ENCODE measurements at regions not wholly inside any gene's neighbourhood (a gene's known extent, or its start where the extent isn't known, plus 50 kb on each side); places are given as distances from the start of the nearest gene placed in this dataset.
"Not testable (repeated sequence)": the region's sequence is repeated elsewhere in the genome, so short reads cannot be mapped to it uniquely, and the experiment has no call there.

DNA sequence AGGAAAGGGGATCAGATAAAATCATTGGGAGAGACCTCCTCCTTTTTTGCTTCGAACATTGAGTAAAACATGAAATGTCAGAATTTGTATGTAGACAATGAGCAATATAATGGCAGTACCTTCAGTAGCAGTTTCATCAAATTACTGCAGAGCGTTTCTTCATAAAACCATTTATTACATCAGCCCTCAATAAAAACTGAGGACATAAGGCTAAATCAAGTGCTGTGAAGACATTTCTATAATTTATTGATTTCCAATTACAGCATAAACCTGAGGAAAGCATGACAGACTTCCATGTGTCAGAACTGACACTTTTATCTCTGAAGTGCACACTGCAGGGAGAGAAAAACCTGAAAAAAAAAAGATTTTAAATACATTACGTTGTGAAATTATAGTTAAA lies 172.6 kb upstream of the ZNF804B start:
- no peaks in the 10 kb centered on the region for H3K27me3 Mint-ChIP-seq (ENCODE audit: unreplicated experiment)
- H3K9me3 Mint-ChIP-seq (ENCODE audit: unreplicated experiment): no peaks in the 10 kb centered on the region
- H3K4me1 Mint-ChIP-seq (ENCODE audit: low read depth, unreplicated experiment): no peaks in the 10 kb centered on the region
- H3K27ac Mint-ChIP-seq (ENCODE audit: unreplicated experiment): no peak overlapping the region
- TF ChIP-seq, protein P1, sequence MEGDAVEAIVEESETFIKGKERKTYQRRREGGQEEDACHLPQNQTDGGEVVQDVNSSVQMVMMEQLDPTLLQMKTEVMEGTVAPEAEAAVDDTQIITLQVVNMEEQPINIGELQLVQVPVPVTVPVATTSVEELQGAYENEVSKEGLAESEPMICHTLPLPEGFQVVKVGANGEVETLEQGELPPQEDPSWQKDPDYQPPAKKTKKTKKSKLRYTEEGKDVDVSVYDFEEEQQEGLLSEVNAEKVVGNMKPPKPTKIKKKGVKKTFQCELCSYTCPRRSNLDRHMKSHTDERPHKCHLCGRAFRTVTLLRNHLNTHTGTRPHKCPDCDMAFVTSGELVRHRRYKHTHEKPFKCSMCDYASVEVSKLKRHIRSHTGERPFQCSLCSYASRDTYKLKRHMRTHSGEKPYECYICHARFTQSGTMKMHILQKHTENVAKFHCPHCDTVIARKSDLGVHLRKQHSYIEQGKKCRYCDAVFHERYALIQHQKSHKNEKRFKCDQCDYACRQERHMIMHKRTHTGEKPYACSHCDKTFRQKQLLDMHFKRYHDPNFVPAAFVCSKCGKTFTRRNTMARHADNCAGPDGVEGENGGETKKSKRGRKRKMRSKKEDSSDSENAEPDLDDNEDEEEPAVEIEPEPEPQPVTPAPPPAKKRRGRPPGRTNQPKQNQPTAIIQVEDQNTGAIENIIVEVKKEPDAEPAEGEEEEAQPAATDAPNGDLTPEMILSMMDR (IDR thresholded peaks at IDR 0.05; ENCODE audit: partially characterized antibody, unreplicated experiment): no peak
- H3K4me3 Mint-ChIP-seq (ENCODE audit: unreplicated experiment): no peak overlapping the region
- no peak for DNase-seq
- no peaks in the 10 kb centered on the region for H3K36me3 Mint-ChIP-seq (ENCODE audit: unreplicated experiment)

DNA sequence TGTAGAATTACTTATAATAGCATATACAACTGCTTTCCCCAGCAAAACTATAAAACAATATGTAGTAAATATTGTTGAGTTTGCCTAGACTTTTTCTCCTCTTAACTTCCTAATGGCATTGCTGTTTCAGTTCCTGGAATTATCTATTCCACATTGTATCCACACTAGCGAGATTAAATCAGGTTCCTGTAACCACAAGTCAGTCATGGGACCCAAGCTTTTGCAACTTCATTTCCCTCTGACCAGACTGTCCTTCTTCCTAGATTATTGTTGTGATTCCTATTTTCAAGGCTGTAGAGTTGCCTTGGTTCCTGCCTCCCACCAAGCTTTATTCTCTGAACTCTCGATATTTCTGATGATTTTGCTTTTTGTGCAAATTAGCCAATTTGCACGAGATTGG lies 173.3 kb upstream of the ZNF804B start:
- Mint-ChIP-seq H3K27me3 (ENCODE audit: unreplicated experiment) (no peaks in the 10 kb centered on the region), H3K4me1 (ENCODE audit: low read depth, unreplicated experiment) (no peaks in the 10 kb centered on the region), H3K36me3 (ENCODE audit: unreplicated experiment) (no peaks in the 10 kb centered on the region), H3K27ac (ENCODE audit: unreplicated experiment) (no peak overlapping the region), H3K9me3 (ENCODE audit: unreplicated experiment) (no peaks in the 10 kb centered on the region), H3K4me3 (ENCODE audit: unreplicated experiment) (no peak overlapping the region)
- TF ChIP-seq, protein P1 (IDR thresholded peaks at IDR 0.05; ENCODE audit: partially characterized antibody, unreplicated experiment): no peak
- DNase-seq: no peak

DNA sequence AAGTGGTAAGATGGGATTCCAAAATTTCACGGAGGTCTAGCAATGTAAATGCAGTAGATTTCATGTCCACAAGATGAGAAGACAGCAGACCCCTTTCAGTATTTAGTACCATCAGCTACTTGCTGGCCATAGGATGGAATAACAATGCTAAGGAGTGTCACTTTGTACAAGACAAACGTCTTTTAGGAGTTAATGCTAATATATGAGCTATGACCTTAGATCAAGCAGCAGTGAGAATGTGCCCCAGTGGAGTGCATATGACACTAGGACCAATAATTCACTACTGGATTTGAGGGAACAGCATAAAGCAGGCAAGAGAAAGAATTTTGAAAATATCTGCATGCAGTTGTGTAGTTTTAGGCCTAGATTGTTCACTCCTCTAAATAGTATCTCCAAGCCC lies 182.8 kb upstream of the ZNF804B start:
- H3K4me1 Mint-ChIP-seq (ENCODE audit: low read depth, unreplicated experiment): no peaks in the 10 kb centered on the region

DNA sequence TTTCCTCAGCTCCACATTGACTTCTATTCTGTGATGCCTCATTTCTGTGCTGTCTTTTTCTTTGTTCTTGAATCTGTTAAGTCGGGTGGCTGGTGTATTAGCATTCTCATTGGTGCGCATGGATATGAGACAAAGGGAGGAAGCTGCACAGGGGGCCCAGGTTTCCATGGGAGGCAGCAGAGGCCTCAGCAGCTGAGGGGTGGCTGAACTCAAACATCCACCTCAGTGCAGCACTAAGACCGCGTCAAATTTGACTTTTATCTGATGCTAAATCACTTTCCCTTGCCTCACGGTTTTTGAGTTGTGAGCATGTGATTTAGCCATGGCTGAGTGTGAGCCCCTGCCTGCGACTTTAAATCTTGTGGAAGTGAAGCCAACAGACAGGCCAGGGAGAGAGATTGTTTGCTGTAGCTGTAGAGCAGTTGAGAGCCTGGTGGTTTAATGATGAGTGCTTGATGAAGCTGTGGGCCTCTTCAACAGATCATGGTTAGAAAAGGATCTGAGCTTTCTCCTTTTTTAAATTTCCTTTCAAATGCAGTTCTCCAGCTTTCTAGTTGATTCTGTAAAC lies 193.3 kb upstream of the ZNF804B start:
- Mint-ChIP-seq H3K36me3 (ENCODE audit: unreplicated experiment) (no peaks in the 10 kb centered on the region), H3K4me3 (ENCODE audit: unreplicated experiment) (no peak overlapping the region), H3K27me3 (ENCODE audit: unreplicated experiment) (no peaks in the 10 kb centered on the region), H3K27ac (ENCODE audit: unreplicated experiment) (no peak overlapping the region), H3K4me1 (ENCODE audit: low read depth, unreplicated experiment) (no peaks in the 10 kb centered on the region), H3K9me3 (ENCODE audit: unreplicated experiment) (no peaks in the 10 kb centered on the region)
- TF ChIP-seq, protein P1 (IDR thresholded peaks at IDR 0.05; ENCODE audit: partially characterized antibody, unreplicated experiment): no peak
- no peak for DNase-seq

More for the DNA sequence above, 182.8 kb upstream of the ZNF804B start:
- H3K36me3 Mint-ChIP-seq (ENCODE audit: unreplicated experiment): no peaks in the 10 kb centered on the region
- H3K27ac Mint-ChIP-seq (ENCODE audit: unreplicated experiment): no peak overlapping the region
- no peak for DNase-seq
- no peak overlapping the region for H3K4me3 Mint-ChIP-seq (ENCODE audit: unreplicated experiment)
- TF ChIP-seq, protein P1 (IDR thresholded peaks at IDR 0.05; ENCODE audit: partially characterized antibody, unreplicated experiment): no peak
- no peaks in the 10 kb centered on the region for H3K9me3 Mint-ChIP-seq (ENCODE audit: unreplicated experiment)
- H3K27me3 Mint-ChIP-seq (ENCODE audit: unreplicated experiment): no peaks in the 10 kb centered on the region

DNA sequence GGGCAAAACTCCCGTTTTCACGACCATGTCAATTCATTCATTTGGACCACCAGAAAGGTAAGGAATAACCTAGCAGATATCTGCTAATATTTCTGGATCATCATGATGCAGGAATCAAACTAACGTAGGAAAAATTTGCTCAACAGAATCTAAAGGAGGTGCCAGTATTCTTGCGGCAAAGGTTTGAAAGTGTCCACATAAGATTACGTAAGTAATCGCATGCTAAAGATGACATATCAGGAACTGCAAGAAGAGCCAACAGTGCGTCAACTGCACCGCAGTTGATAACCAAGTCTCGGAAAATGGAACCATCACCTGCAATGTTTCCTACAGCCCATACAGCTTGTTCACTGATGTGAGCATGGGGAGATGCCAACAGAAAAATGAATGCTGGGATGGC lies 194.1 kb upstream of the ZNF804B start:
- H3K9me3 Mint-ChIP-seq (ENCODE audit: unreplicated experiment): no peaks in the 10 kb centered on the region
- DNase-seq: no peak
- H3K4me1 Mint-ChIP-seq (ENCODE audit: low read depth, unreplicated experiment): no peaks in the 10 kb centered on the region
- H3K27me3 Mint-ChIP-seq (ENCODE audit: unreplicated experiment): no peaks in the 10 kb centered on the region
- H3K4me3 Mint-ChIP-seq (ENCODE audit: unreplicated experiment): no peak overlapping the region
- TF ChIP-seq, protein P1 (IDR thresholded peaks at IDR 0.05; ENCODE audit: partially characterized antibody, unreplicated experiment): no peak
- no peak overlapping the region for H3K27ac Mint-ChIP-seq (ENCODE audit: unreplicated experiment)
- H3K36me3 Mint-ChIP-seq (ENCODE audit: unreplicated experiment): no peaks in the 10 kb centered on the region

DNA sequence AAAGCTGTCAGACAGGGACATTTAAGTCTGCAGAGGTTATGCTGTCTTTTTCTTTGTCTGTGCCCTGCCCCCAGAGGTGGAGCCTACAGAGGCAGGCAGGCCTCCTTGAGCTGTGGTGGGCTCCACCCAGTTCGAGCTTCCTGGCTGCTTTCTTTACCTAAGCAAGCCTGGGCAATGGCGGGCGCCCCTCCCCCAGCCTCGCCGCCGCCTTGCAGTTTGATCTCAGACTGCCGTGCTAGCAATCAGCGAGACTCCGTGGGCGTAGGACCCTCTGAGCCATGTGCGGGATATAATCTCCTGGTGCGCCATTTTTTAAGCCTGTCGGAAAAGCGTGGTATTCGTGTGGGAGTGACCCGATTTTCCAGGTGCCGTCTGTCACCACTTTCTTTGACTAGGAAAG lies 203.1 kb upstream of the ZNF804B start:
- DNase-seq; H3K27me3 Mint-ChIP-seq (ENCODE audit: unreplicated experiment); H3K4me3 Mint-ChIP-seq (ENCODE audit: unreplicated experiment); H3K27ac Mint-ChIP-seq (ENCODE audit: unreplicated experiment); H3K9me3 Mint-ChIP-seq (ENCODE audit: unreplicated experiment); H3K4me1 Mint-ChIP-seq (ENCODE audit: low read depth, unreplicated experiment); H3K36me3 Mint-ChIP-seq (ENCODE audit: unreplicated experiment): not testable (repeated sequence)

DNA sequence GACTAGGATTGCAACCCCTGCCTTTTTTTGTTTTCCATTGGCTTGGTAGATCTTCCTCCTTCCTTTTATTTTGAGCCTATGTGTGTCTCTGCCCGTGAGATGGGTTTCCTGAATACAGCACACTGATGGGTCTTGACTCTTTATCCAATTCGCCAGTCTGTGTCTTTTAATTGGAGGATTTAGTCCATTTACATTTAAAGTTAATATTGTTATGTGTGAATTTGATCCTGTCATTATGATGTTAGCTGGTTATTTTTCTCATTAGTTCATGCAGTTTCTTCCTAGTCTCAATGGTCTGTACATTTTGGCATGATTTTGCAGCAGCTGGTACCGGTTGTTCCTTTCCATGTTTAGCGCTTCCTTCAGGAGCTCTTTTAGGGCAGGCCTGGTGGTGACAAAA lies 204.7 kb upstream of the ZNF804B start:
- H3K27ac Mint-ChIP-seq (ENCODE audit: unreplicated experiment); H3K36me3 Mint-ChIP-seq (ENCODE audit: unreplicated experiment); H3K27me3 Mint-ChIP-seq (ENCODE audit: unreplicated experiment); DNase-seq; H3K4me3 Mint-ChIP-seq (ENCODE audit: unreplicated experiment); H3K4me1 Mint-ChIP-seq (ENCODE audit: low read depth, unreplicated experiment); H3K9me3 Mint-ChIP-seq (ENCODE audit: unreplicated experiment): not testable (repeated sequence)
